ENCODE measurements at regions not wholly inside any gene's neighbourhood (a gene's known extent, or its start where the extent isn't known, plus 50 kb on each side); places are given as distances from the start of the nearest gene placed in this dataset.

- Histone ChIP-seq H3K79me2 (ENCODE audit: insufficient read depth, low read length) (no peaks in the 10 kb centered on the region), H2AFZ (ENCODE audit: low read depth, low read length, severe bottlenecking) (no peak overlapping the region), H3K9me2 (replicated peaks; ENCODE audit: insufficient read depth, low read length) (no peaks in the 10 kb centered on the region), H3K4me3 (ENCODE audit: insufficient read depth, low read length, poor library complexity, severe bottlenecking) (no peak overlapping the region), H3K9me3 (ENCODE audit: insufficient read depth, low read length) (no peaks in the 10 kb centered on the region), H3F3A (ENCODE audit: insufficient read depth) (no peaks in the 10 kb centered on the region), H3K27me3 (ENCODE audit: low read length) (no peaks in the 10 kb centered on the region; the same call in 1 of the 2 replicates), H3K4me2 (ENCODE audit: low read depth, low read length, poor library complexity, severe bottlenecking) (no peak overlapping the region), H3K27ac (ENCODE audit: low read depth, low read length) (no peak overlapping the region), H4K20me1 (ENCODE audit: low read depth, low read length) (no peaks in the 10 kb centered on the region), H3K36me3 (ENCODE audit: low read length) (no peaks in the 10 kb centered on the region), H3K9ac (ENCODE audit: low read length) (no peak overlapping the region)
- no peak for TF ChIP-seq EZH2phosphoT487 (conservative IDR thresholded peaks at IDR 0.05; ENCODE audit: low read length)
- TF ChIP-seq, protein P1, sequence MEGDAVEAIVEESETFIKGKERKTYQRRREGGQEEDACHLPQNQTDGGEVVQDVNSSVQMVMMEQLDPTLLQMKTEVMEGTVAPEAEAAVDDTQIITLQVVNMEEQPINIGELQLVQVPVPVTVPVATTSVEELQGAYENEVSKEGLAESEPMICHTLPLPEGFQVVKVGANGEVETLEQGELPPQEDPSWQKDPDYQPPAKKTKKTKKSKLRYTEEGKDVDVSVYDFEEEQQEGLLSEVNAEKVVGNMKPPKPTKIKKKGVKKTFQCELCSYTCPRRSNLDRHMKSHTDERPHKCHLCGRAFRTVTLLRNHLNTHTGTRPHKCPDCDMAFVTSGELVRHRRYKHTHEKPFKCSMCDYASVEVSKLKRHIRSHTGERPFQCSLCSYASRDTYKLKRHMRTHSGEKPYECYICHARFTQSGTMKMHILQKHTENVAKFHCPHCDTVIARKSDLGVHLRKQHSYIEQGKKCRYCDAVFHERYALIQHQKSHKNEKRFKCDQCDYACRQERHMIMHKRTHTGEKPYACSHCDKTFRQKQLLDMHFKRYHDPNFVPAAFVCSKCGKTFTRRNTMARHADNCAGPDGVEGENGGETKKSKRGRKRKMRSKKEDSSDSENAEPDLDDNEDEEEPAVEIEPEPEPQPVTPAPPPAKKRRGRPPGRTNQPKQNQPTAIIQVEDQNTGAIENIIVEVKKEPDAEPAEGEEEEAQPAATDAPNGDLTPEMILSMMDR (IDR thresholded peaks at IDR 0.05; ENCODE audit: insufficient read depth, low read length, poor library complexity, severe bottlenecking): no peak
Measured at GRCh38 chr14:62185078-62185477, 422.9 kb downstream of the SNAPC1 start.

DNA sequence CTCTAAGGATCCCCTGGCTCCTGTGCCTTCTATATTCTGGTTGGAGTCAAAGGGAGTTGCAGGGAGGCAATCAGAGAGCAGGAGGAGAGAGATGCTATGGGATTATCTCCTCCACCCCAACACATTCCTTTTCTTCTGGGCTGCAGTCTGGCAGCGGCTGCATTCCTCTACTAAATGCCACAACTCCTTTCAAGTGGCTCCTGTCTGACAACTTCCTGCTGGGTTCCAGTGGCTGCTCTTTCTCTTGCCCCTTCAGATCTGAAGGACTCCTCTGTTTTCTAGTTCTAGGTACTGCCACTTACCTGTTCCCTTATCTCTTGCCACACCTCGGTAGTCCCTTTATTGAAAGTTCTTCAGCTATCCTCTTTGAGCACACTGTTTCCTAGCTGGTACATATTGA, 425.0 kb downstream of the SNAPC1 start:
- Histone ChIP-seq H3K27ac (ENCODE audit: low read depth, low read length) (no peak overlapping the region), H2AFZ (ENCODE audit: low read depth, low read length, severe bottlenecking) (no peak overlapping the region), H3F3A (ENCODE audit: insufficient read depth) (no peaks in the 10 kb centered on the region), H3K27me3 (ENCODE audit: low read length) (no peaks in the 10 kb centered on the region; the same call in 1 of the 2 replicates), H3K79me2 (ENCODE audit: insufficient read depth, low read length) (no peaks in the 10 kb centered on the region), H3K4me3 (ENCODE audit: insufficient read depth, low read length, poor library complexity, severe bottlenecking) (no peak overlapping the region), H4K20me1 (ENCODE audit: low read depth, low read length) (no peaks in the 10 kb centered on the region), H3K9me2 (replicated peaks; ENCODE audit: insufficient read depth, low read length) (no peaks in the 10 kb centered on the region), H3K9me3 (ENCODE audit: insufficient read depth, low read length) (no peaks in the 10 kb centered on the region), H3K36me3 (ENCODE audit: low read length) (no peaks in the 10 kb centered on the region), H3K9ac (ENCODE audit: low read length) (no peak overlapping the region), H3K4me2 (ENCODE audit: low read depth, low read length, poor library complexity, severe bottlenecking) (no peak overlapping the region)
- TF ChIP-seq EZH2phosphoT487 (conservative IDR thresholded peaks at IDR 0.05; ENCODE audit: low read length): no peak
- TF ChIP-seq, protein P1 (IDR thresholded peaks at IDR 0.05; ENCODE audit: insufficient read depth, low read length, poor library complexity, severe bottlenecking): no peak

DNA sequence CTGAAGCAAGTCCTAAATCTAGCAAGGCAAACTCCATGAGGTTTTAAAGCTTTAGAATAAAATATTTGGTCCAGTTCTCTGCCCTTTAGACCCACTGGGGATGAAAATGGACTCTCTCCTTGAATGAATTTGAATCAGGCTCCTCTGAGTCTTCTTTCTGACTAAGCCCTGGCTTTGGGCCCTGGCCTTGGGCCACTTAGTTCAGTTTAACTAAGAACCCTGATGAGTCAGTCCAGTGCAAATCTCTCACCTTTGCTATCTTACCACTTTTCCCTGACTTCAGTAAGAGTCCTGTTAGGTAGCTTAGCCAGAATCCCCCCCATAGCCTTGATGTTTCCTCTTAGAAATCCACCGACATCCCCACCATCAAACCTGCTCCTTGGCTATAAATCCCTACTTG, 427.5 kb downstream of the SNAPC1 start:
- Histone ChIP-seq H3K27ac (ENCODE audit: low read depth, low read length) (no peak overlapping the region), H3K9me3 (ENCODE audit: insufficient read depth, low read length) (no peaks in the 10 kb centered on the region), H3K27me3 (ENCODE audit: low read length) (no peaks in the 10 kb centered on the region), H2AFZ (ENCODE audit: low read depth, low read length, severe bottlenecking) (no peak overlapping the region), H3K36me3 (ENCODE audit: low read length) (no peaks in the 10 kb centered on the region), H3K9ac (ENCODE audit: low read length) (no peak overlapping the region), H3K4me3 (ENCODE audit: insufficient read depth, low read length, poor library complexity, severe bottlenecking) (no peak overlapping the region), H3K79me2 (ENCODE audit: insufficient read depth, low read length) (no peaks in the 10 kb centered on the region), H3F3A (ENCODE audit: insufficient read depth) (no peaks in the 10 kb centered on the region), H3K4me2 (ENCODE audit: low read depth, low read length, poor library complexity, severe bottlenecking) (no peak overlapping the region), H3K9me2 (replicated peaks; ENCODE audit: insufficient read depth, low read length) (no peaks in the 10 kb centered on the region), H4K20me1 (ENCODE audit: low read depth, low read length) (no peaks in the 10 kb centered on the region)
- TF ChIP-seq, protein P1 (IDR thresholded peaks at IDR 0.05; ENCODE audit: insufficient read depth, low read length, poor library complexity, severe bottlenecking): no peak
- no peak for TF ChIP-seq EZH2phosphoT487 (conservative IDR thresholded peaks at IDR 0.05; ENCODE audit: low read length)

All from SU-DHL-6 (cell line).